NCI-H2171 (cell line): ENCODE measurements at regions not wholly inside any gene's neighbourhood (a gene's known extent, or its start where the extent isn't known, plus 50 kb on each side); places are given as distances from the start of the nearest gene placed in this dataset.

Experiments
- DNase-seq: peaks from one replicate; lab custom pipeline; 2025; lab: John Stamatoyannopoulos, UW

DNA sequence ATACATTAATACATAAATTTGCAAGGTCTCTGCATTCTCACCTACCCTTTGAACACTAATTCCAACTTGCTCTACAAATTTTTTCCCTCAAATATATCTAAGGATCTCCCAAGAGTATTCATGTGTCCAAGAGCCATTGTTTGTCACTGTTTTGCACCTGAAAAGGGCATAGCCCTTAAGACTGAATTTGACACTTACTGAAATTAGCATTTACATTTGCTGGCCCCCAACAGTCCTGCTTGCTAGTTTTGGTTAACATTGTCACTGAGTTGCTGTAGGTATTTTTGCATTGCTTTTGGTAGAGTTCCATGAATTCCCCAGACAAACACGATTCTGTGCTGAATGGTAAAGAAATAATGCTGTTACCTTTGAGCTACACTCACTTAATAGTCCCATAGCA is 57.3 kb downstream of the KCNA4 start:
- DNase-seq = no peak

DNA sequence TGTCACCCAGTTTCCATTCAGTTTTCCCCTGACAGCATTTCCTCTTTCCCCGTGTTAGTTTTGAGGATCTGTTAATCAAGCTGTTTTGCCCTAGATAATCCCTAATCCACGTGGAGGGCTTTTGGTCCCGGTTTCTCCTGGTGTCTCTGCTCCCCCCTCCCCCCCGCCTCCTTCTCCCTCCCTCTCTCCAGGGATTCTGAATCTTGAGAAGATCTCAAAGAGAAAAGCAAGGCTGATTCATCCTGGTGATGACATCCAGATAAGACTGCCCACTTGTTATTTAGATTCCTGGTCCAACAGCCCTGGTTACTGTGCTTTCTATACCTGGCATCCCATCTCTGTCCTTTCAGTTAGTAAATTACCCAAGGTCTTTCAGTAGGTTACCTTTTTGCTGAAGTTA is 59.4 kb downstream of the KCNA4 start:
- no peak for DNase-seq

- DNase-seq = no peak
These were observed 60.7 kb downstream of the KCNA4 start for GRCh38 chr11:29956076-29956556.

GRCh38 chr11:29943347-29943746 is 73.5 kb downstream of the KCNA4 start:
- DNase-seq = no peak

- DNase-seq = no peak
These were observed 79.3 kb downstream of the KCNA4 start for GRCh38 chr11:29937526-29937925.

GRCh38 chr11:29934115-29934638 is 82.7 kb downstream of the KCNA4 start:
- no peak for DNase-seq

DNA sequence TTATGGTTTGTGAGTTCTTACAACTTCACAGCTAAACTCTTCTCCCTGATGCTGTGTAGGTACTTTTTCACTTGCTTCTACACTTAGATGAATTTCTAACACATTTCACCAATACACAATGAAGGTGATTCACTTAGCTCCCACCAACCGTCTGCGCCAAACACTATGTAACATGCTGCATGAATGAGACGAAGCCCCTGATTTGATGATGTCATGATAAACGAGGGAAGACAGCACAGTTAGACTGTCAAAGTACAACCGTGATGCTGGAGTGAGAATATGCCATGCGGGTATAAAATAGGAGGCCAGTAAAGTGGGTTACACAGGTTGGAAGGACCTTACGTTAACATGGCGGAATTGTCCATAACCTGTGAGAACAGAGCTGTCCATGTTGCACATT is 100.8 kb downstream of the KCNA4 start:
- DNase-seq = no peak

DNA sequence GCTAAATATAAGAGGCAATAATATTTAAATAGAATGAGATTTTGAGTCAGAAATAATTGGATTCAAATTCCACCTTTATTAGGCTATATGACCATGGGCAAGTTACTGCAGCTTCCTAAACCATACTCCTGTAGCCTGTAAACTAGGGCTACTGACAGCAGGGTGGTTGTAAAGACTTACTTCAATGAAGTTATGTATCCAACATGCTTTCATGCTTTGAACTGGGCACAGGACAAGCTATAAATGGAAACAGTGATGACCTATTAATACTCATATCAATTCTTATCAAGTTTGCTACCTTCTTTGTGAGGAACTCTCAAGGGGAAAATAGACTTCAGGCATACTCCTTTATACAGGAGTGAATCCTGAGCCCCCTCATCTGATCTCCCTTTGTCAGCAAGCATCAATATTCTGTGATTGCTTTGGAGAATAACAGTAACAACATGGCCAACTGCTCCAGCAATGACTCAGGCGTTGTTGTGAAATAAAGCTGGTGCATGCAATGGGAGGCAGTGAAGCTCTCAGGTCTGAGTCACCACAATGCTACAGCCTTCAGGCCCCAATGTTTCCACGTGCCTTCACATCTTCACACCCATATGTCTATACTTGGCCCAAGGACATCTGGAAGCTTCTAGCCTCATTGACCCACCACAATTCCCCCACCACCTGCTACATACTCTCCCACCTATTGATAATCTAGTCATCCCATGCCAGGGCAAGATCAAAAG is 102.5 kb downstream of the KCNA4 start:
- DNase-seq = no peak

DNA sequence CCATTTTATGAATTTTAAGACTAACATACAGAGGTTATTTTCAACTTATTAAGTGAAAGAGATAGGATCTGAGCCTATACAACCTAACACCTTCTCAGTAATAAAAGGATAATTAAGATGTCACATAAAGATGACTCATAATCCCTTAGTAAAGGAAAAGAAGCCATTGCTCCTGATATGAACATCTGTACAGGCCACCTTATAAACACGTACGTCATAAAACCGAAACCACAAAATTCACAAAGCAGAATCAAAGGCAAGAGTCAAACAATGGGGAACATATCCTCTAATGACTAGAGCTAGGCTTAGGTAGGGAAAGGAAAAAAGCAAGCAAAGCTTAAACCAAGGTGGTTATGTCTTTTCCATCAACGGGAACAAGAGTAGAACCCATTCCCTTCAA is 103.5 kb downstream of the KCNA4 start:
- no peak for DNase-seq

- no peak for DNase-seq
These were observed 116.4 kb downstream of the KCNA4 start for GRCh38 chr11:29900382-29900781.

- no peak for DNase-seq
These were observed 137.3 kb downstream of the KCNA4 start for GRCh38 chr11:29879560-29879959.

DNA sequence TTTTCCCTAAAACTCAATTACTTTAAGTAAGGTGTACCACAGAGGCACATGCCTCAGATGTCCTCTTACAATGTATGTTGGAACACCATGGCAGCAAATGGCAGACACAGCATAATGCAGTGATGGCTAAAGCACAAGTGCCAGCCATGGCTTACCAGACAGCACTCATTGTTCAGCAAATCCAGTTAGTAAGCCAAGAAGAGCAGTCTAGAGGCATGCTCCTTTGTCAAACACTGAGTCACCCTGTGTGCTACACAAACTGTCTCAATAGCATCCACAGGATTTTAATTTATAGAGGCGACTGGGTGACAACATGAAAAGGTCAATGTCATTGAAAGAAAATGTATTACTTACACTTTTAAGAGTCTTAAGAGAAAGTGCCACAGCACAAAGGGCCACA is 140.6 kb downstream of the KCNA4 start:
- no peak for DNase-seq

GRCh38 chr11:29847219-29847618 is 169.6 kb downstream of the KCNA4 start:
- no peak for DNase-seq

- DNase-seq = no peak
These were observed 172.0 kb downstream of the KCNA4 start for GRCh38 chr11:29844701-29845379.

GRCh38 chr11:29844031-29844430 is 172.8 kb downstream of the KCNA4 start:
- DNase-seq = no peak

- DNase-seq = no peak
These were observed 174.8 kb downstream of the KCNA4 start for GRCh38 chr11:29842061-29842460.

DNA sequence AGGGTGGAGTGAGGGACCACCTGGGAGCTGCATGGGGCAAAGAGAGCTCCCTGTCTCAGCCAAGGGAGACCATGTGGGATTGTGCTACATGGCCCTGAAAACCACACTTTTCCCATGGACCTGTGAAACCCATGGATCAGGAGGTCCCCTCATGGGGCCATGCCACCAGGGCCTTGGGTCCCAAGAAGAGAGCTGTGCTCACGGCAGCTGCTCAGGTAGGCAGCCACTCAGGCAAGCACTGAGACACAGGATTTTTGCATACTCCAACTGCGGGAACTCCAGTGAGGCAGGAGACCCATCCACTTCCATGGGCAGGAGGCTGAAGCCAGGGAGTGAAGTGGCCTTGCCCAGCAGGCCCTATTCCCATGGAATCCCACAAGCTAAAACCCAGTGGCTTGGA is 190.0 kb downstream of the KCNA4 start:
- DNase-seq = no peak

DNA sequence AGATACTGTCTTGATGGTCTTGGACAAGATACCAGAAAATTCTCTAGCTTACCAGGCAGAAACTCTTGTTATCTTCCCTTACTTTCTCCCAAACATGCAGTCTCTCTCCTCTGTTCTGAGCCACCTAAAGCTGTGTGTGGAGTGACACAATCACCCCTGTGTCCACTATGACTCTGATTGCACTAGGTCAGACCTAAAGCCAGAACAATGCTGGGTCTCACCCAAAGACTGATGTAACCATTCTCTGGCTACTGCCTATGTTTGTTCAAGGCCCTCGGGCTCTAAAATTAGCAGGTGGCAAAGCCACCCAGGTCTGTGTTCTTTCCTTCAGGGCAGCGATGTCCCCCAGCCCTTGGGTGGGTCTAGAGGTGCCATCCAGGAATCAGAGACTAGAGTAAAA is 200.5 kb downstream of the KCNA4 start:
- no peak for DNase-seq

GRCh38 chr11:29809121-29809520 is 207.7 kb downstream of the KCNA4 start:
- DNase-seq = no peak

GRCh38 chr11:29802522-29802921 is 214.3 kb downstream of the KCNA4 start:
- DNase-seq = no peak

GRCh38 chr11:29801561-29801960 is 215.3 kb downstream of the KCNA4 start:
- no peak for DNase-seq

- DNase-seq = no peak
These were observed 230.7 kb downstream of the KCNA4 start for GRCh38 chr11:29786092-29786491.

GRCh38 chr11:29783506-29783905 is 233.3 kb downstream of the KCNA4 start:
- no peak for DNase-seq
